Stimulated activated CD8-positive, alpha-beta memory T cell treated with anti-CD3 and anti-CD28 coated beads, Interleukin-15, amount 100 ng/mL, for 1 hour (primary cell): ENCODE measurements at regions not wholly inside any gene's neighbourhood (a gene's known extent, or its start where the extent isn't known, plus 50 kb on each side); places are given as distances from the start of the nearest gene placed in this dataset.
"Not testable (repeated sequence)": the region's sequence is repeated elsewhere in the genome, so short reads cannot be mapped to it uniquely, and the experiment has no call there.

Experiments used
- DNase-seq: peaks from one replicate; pipeline ENCODE4 v3.0.0-alpha.2; 2020; ENCODE audit warnings: low read depth

- no peak for DNase-seq
Observed at GRCh38 chr10:45118929-45119328, 118.2 kb downstream of the ZNF22 start.

DNA sequence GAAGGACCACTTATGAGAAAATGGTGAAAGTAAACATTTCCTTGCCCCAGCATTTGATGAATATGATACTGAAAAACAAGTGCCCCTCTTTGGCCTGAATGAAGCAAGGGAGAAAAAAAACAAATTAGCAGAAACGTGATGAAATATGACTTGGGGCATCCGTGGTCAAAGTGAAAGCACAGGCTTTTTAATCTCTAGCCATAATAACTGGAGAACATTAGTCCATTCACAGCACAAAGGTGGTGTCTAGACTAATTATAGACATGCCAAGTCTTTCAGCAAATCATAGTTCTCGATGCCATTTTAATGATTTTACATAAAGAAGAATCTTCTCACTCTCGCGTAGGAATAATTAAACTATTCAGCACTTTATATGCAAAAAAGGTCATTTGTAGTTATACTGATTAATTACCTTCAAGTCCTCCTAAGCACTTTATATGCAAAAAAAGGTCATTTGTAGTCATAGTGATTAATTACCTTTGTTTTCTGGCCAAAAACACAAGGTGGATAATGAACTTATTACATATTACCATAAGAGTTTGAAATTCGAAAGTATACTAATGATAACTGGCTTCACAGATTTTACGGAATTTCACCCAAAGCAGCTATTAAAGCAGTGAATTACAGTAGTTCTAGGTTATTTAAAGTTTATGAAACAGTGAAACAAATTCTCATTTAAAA, 121.6 kb downstream of the ZNF22 start:
- not testable (repeated sequence) for DNase-seq

- DNase-seq, result no peak
Observed at GRCh38 chr10:45135443-45136198, 134.9 kb downstream of the ZNF22 start.

GRCh38 chr10:45136256-45136655, 135.5 kb downstream of the ZNF22 start:
- no peak for DNase-seq

- DNase-seq, result no peak
Observed at GRCh38 chr10:45144326-45145070, 143.8 kb downstream of the ZNF22 start.

- DNase-seq, result not testable (repeated sequence)
Observed at GRCh38 chr10:45145143-45145542, 144.4 kb downstream of the ZNF22 start.

GRCh38 chr10:45147000-45147399, 146.3 kb downstream of the ZNF22 start:
- no peak for DNase-seq

GRCh38 chr10:45150997-45151396, 150.3 kb downstream of the ZNF22 start:
- DNase-seq, result no peak

GRCh38 chr10:45151467-45152214, 150.9 kb downstream of the ZNF22 start:
- DNase-seq, result no peak

DNA sequence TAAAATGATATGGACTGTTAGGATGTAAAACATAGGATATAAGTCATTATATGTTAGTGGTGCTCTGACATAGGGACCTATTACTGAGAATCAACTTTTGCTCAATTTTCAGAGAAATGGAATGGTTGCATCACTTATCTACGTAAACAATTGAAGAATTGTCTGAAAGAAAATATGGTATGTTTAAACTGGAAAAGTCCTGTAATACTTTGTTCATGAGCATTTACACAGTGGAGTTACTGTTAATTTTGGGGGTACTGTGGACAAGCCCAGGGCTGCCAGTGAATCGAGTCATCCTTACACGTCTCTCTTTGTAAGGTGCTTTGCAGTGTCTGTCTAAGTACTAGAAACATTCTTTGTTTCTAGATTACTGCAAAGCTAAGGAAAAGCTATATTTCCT, 152.0 kb downstream of the ZNF22 start:
- no peak for DNase-seq

DNA sequence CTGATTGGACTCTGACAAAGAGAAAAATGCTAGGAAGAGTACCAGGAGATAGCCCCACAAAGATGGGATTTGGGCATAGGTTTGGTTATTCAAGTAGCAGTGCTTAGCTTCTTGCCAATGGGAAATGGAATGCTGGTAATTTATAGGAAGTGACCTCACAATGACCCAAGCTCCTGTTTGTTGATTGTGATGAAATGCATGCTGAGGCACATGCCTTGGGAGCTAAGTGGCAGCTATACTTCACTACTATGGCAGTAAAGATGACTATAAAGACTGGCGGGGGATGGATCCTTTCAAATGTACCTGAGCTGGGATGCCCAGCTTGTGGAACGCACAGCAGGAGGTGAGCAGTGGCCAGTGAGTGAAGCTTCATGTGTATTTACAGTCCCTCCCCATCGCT, 153.8 kb downstream of the ZNF22 start:
- no peak for DNase-seq

- DNase-seq, result no peak
Observed at GRCh38 chr10:45155784-45156183, 155.1 kb downstream of the ZNF22 start.

GRCh38 chr10:45160271-45160670, 155.1 kb downstream of the OR13A1 start:
- DNase-seq, result no peak

- no peak for DNase-seq
Observed at GRCh38 chr10:45163315-45163975, 152.0 kb downstream of the OR13A1 start.

DNA sequence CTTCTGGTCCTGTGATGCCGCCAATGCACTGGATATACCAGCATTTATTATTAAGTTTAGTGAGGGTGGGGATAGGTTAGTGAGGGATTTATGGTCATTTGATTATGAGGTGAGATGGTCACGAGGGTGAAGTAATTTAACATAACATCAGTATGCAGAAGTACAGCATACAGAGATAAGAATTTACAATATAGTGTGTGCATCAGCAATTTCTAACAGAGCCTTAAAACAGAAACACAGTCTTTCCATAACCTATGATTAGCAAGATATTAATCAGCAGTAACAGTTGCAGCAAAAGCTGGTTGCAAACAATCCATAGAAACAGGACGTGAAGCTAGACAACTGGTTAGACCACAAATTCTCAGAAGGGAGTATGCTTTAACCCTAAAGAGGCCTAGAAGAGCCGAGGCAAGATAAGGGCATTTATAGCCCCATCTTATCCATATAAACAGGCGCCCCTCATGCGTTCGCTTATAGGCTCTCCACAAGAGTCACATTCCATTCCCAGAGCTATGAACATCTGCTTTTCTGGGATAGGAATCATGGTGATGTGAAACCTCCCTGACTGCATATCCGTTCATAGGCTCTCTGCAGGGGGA, 139.8 kb downstream of the OR13A1 start:
- DNase-seq, result not testable (repeated sequence)

DNA sequence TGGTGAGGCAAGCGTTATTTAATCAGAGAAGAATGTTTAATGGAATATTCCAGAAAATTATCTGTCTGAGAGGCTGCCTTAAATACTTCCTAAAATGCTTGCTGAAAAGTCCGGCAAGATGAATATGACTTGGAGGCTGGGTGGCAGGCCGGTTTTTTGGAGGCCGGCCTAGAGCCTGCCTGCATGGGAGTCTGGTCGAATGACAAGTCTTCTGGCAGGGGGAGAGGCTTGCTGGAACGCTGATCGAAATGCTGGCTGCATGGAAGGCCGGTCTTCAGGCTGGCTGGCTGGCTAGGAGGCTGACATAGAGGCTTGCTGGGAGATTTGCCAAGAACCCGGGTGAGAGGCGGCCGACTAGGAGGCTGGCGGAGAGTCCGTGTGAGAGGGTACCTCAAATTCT, 135.7 kb downstream of the OR13A1 start:
- no peak for DNase-seq

DNA sequence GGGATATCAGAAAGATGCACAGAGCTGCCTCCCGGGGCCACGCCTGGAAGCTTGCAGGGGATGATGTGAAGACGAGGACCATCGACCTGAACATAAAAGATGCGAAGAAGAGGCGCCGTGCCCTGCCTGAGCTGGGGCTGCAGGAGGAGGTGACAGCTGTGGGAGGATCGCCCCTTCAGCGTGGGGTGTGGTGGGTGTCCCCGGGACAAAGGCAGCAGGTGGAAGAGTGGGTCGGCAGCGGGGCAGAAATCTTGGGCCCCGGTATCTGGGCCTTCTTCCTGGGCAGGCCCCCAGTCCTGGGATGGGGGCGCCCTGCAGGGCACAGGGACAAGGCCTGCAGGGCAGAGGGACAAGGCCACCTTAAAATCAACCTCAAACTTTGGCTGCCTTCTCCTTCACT, 134.9 kb downstream of the OR13A1 start:
- no peak for DNase-seq

- DNase-seq, result no peak
Observed at GRCh38 chr10:45180946-45181875, 134.2 kb downstream of the OR13A1 start.

DNA sequence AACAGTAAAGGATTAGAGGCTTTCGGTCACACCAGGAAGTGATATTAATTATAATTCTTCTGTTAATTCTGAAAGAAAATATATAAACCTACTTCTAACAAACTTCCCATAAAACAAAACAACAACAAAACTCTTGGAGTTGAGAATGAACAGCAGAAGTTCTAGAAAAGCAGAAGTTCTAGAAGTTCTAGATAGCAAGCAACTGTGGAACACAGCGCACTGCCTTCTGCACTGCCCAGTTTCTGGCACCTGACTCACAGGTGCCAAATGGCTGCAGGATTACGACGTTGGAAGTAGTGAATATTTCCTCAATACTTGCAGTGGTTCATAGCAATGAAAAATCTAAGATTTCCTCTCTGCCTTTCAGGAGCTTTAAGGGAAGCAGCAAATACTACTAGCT, 132.2 kb downstream of the OR13A1 start:
- no peak for DNase-seq

- DNase-seq, result no peak
Observed at GRCh38 chr10:45197816-45198485, 117.5 kb downstream of the OR13A1 start.
